SK-N-SH (cell line): ENCODE measurements at regions not wholly inside any gene's neighbourhood (a gene's known extent, or its start where the extent isn't known, plus 50 kb on each side); places are given as distances from the start of the nearest gene placed in this dataset.

Experiments
- CTCF ChIA-PET: fragments of 300-600, 350-600 bp; formaldehyde crosslinking; extraction: SDS; loops from one replicate; lab custom pipeline; 2021; lab: Yijun Ruan, JAX
- POLR2A ChIA-PET: fragments of 350-600 bp; sonication (Branson Sonifier 250); formaldehyde crosslinking; extraction: SDS; loops from one replicate; lab custom pipeline; 2020; ENCODE audit warnings: antibody characterized with exemption, inconsistent platforms; lab: Yijun Ruan, JAX
- DNase-seq: peaks from one replicate; pipeline ENCODE4 v3.0.0; 2012
- H2AFZ ChIP-seq: fragments of 200-600 bp; sonication (generic); 2 replicates; pipeline ENCODE4 v1.8.1; 2016; ENCODE audit warnings: antibody characterized with exemption, mild to moderate bottlenecking, low read depth
- H3F3A ChIP-seq: fragments of 200-600 bp; sonication (generic); replicated peaks from 2 replicates; pipeline ENCODE3; 2016; ENCODE audit warnings: antibody characterized with exemption, mild to moderate bottlenecking; ENCODE audit not compliant: insufficient read depth
- H3K27ac ChIP-seq, 2 experiments: fragments of 200-500 bp in 1 of 2; fragments of 200-600 bp in 1 of 2; sonication (Bioruptor generic) in 1 of 2; sonication (generic), shearing (Covaris generic) in 1 of 2; 2 replicates each; pipeline versions ENCODE4 v1.5.1 to v1.6.1; 2014 to 2016; ENCODE audit warnings: low read depth in 2 of 2, inconsistent platforms in 1 of 2, low read length in 1 of 2, mild to moderate bottlenecking in 1 of 2, mixed read lengths in 1 of 2
- H3K27me3 ChIP-seq: fragments of 200-600 bp; sonication (generic), shearing (Covaris generic); 2 replicates; pipeline ENCODE4 v1.6.1; 2016; ENCODE audit warnings: mixed run types; ENCODE audit not compliant: insufficient read depth
- H3K36me3 ChIP-seq, 2 experiments: fragments of 200-500 bp in 1 of 2; fragments of 200-600 bp in 1 of 2; sonication (Bioruptor generic) in 1 of 2; sonication (generic) in 1 of 2; replicated peaks in 1 of 2; 2 replicates each; pipeline versions ENCODE3 to v1.5.1; 2014 to 2016; ENCODE audit warnings: low read length in 1 of 2, mild to moderate bottlenecking in 1 of 2; ENCODE audit not compliant: insufficient read depth in 2 of 2, control insufficient read depth in 1 of 2
- H3K4me1 ChIP-seq, 2 experiments: fragments of 200-500 bp in 1 of 2; fragments of 200-600 bp in 1 of 2; sonication (Bioruptor generic) in 1 of 2; sonication (generic), shearing (Covaris generic) in 1 of 2; 2 replicates each; pipeline versions ENCODE4 v1.5.1 to v1.6.1; 2014 to 2016; ENCODE audit warnings: low read depth in 1 of 2, low read length in 1 of 2, mixed run types in 1 of 2; ENCODE audit not compliant: insufficient read depth in 2 of 2, control insufficient read depth in 1 of 2
- H3K4me2 ChIP-seq: fragments of 200-600 bp; sonication (generic), shearing (Covaris generic); 2 replicates; pipeline ENCODE4 v1.6.1; 2017; ENCODE audit warnings: mixed run types
- H3K4me3 ChIP-seq, 2 experiments: fragments of 200-500 bp in 1 of 2; fragments of 200-600 bp in 1 of 2; sonication (Bioruptor generic) in 1 of 2; sonication (generic), shearing (Covaris generic) in 1 of 2; 2 replicates each; pipeline versions ENCODE4 v1.5.1 to v1.8.1; 2014 to 2016; ENCODE audit warnings: low read depth in 2 of 2, inconsistent platforms in 1 of 2, low read length in 1 of 2, mild to moderate bottlenecking in 1 of 2, mixed read lengths in 1 of 2, moderate library complexity in 1 of 2
- H3K79me2 ChIP-seq: fragments of 200-600 bp; sonication (generic); 2 replicates; pipeline ENCODE4 v1.8.1; 2017; ENCODE audit warnings: mild to moderate bottlenecking; ENCODE audit not compliant: insufficient read depth
- H3K9ac ChIP-seq: fragments of 200-600 bp; sonication (generic); 2 replicates; pipeline ENCODE4 v1.6.1; 2017; ENCODE audit warnings: mixed run types
- H3K9me2 ChIP-seq: fragments of 200-600 bp; sonication (generic); 2 replicates; pipeline ENCODE4 v1.6.1; 2017; ENCODE audit warnings: mixed run types
- H3K9me3 ChIP-seq: fragments of 200-600 bp; sonication (generic); 2 replicates; pipeline ENCODE4 v1.6.1; 2017; ENCODE audit warnings: mixed run types, mild to moderate bottlenecking, moderate library complexity
- H4K20me1 ChIP-seq: fragments of 200-600 bp; sonication (generic); 2 replicates; pipeline ENCODE4 v1.6.1; 2017; ENCODE audit warnings: mild to moderate bottlenecking, mixed run types; ENCODE audit not compliant: insufficient read depth
- ELF1 ChIP-seq: IDR thresholded peaks from 2 replicates; pipeline ENCODE4 v1.4.0; 2012
- EZH2phosphoT487 ChIP-seq: fragments of 200-600 bp; sonication (generic); IDR thresholded peaks from 2 replicates; pipeline ENCODE4 v1.6.1; 2017; ENCODE audit warnings: low read depth, mixed run types, mild to moderate bottlenecking, antibody characterized with exemption, moderate library complexity, borderline replicate concordance
- FOXJ3 ChIP-seq: sonication (generic); formaldehyde crosslinking; IDR thresholded peaks from 2 replicates; pipeline ENCODE4 v1.5.1; 2020; ENCODE audit warnings: mild to moderate bottlenecking, missing genetic modification reagents
- FOXM1 ChIP-seq: IDR thresholded peaks from 2 replicates; pipeline ENCODE4 v1.4.0; 2012; ENCODE audit warnings: low read depth, mild to moderate bottlenecking
- NFIC ChIP-seq: IDR thresholded peaks from 2 replicates; pipeline ENCODE4 v1.4.0; 2012; ENCODE audit warnings: borderline replicate concordance
- NRF1 ChIP-seq: IDR thresholded peaks from 2 replicates; pipeline ENCODE4 v1.6.1; 2012; ENCODE audit warnings: low read depth, mild to moderate bottlenecking, low read length
- PBX3 ChIP-seq: IDR thresholded peaks from 2 replicates; pipeline ENCODE4; 2012
- RFX5 ChIP-seq: IDR thresholded peaks from 2 replicates; pipeline ENCODE4 v1.6.1; 2012; ENCODE audit warnings: mild to moderate bottlenecking, improper control_type of control experiment, low read length
- SMC3 ChIP-seq: IDR thresholded peaks from 2 replicates; pipeline ENCODE4 v1.6.1; 2012; ENCODE audit warnings: low read depth, low read length, improper control_type of control experiment
- TAF1 ChIP-seq: IDR thresholded peaks from 2 replicates; pipeline ENCODE4 v1.6.1; 2012; ENCODE audit warnings: low read depth, mild to moderate bottlenecking, low read length, moderate library complexity, borderline replicate concordance
- TEAD4 ChIP-seq: IDR thresholded peaks from 2 replicates; pipeline ENCODE4 v1.4.0; 2012; ENCODE audit warnings: mild to moderate bottlenecking, borderline replicate concordance; ENCODE audit not compliant: insufficient read depth
- WGBS: methylation state at CpG from one replicate; pipeline ENCODE4 v1.1.6; 2017; ENCODE audit warnings: low lambda C conversion rate; 5-methylcytosine and 5-hydroxymethylcytosine counted together
- TF ChIP-seq, protein P1 (sequence below): IDR thresholded peaks from 2 replicates; pipeline ENCODE4 v1.4.0; 2012; ENCODE audit warnings: low read depth, borderline replicate concordance
- TF ChIP-seq, protein P2 (sequence below): IDR thresholded peaks from 2 replicates; pipeline ENCODE4 v1.4.0; 2012; ENCODE audit warnings: low read depth

GRCh38 chrX:116824785-116825184 is 362.0 kb upstream of the CT83 start (continued):
- TF ChIP-seq PBX3, result no peak
- no peak for TF ChIP-seq NFIC
- TF ChIP-seq, protein P1, sequence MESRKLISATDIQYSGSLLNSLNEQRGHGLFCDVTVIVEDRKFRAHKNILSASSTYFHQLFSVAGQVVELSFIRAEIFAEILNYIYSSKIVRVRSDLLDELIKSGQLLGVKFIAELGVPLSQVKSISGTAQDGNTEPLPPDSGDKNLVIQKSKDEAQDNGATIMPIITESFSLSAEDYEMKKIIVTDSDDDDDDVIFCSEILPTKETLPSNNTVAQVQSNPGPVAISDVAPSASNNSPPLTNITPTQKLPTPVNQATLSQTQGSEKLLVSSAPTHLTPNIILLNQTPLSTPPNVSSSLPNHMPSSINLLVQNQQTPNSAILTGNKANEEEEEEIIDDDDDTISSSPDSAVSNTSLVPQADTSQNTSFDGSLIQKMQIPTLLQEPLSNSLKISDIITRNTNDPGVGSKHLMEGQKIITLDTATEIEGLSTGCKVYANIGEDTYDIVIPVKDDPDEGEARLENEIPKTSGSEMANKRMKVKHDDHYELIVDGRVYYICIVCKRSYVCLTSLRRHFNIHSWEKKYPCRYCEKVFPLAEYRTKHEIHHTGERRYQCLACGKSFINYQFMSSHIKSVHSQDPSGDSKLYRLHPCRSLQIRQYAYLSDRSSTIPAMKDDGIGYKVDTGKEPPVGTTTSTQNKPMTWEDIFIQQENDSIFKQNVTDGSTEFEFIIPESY, result no peak
- no peak for TF ChIP-seq NRF1
- TF ChIP-seq SMC3, result no peak
- TF ChIP-seq ELF1, result no peak
- no peak for TF ChIP-seq TAF1

DNA sequence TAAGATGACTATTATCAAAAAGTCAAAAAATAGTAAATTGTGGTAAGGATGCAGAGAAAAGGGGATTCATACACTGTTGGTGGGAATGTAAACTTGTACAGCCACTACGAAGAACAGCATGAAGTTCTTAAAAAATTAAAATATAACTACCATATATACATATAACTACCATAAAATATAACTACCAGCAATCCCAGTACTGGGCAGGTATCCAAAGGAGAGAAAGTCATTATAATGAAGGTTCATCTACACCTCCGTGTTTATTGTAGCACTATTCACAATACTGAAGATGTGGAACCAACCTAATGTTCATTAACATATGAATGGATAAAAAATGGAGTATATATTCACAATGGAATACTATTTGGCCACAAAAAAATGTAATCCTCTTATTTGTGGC is 360.9 kb upstream of the CT83 start:
- H3K4me1 ChIP-seq, result no peaks in the 10 kb centered on the region
- ChIA-PET POLR2A (no interaction called here), CTCF (no interaction called here)
- H3K9me2 ChIP-seq, result no peaks in the 10 kb centered on the region
- H3K4me2 ChIP-seq, result no peak overlapping the region
- no peaks in the 10 kb centered on the region for H4K20me1 ChIP-seq
- H3K79me2 ChIP-seq, result no peaks in the 10 kb centered on the region
- WGBS, result 3% methylated on average over 2 of the region's 2 CpGs
- H3K4me3 ChIP-seq, result no peak overlapping the region
- H3K9me3 ChIP-seq, result no peaks in the 10 kb centered on the region
- H3K36me3 ChIP-seq, result no peaks in the 10 kb centered on the region
- H3K27me3 ChIP-seq, result no peaks in the 10 kb centered on the region
- H2AFZ ChIP-seq, result no peak overlapping the region
- no peak overlapping the region for H3K9ac ChIP-seq
- no peak for TF ChIP-seq NFIC
- TF ChIP-seq ELF1, result no peak
- TF ChIP-seq, protein P2, sequence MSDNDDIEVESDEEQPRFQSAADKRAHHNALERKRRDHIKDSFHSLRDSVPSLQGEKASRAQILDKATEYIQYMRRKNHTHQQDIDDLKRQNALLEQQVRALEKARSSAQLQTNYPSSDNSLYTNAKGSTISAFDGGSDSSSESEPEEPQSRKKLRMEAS, result no peak
- TF ChIP-seq FOXJ3 (CRISPR knock-in tag), result no peak
- TF ChIP-seq TEAD4, result no peak
- TF ChIP-seq EZH2phosphoT487, result no peak
- no peak for TF ChIP-seq SMC3
- TF ChIP-seq RFX5, result no peak
- no peak for TF ChIP-seq FOXM1
- TF ChIP-seq NRF1, result no peak
- no peak overlapping the region for H3K27ac ChIP-seq
- no peaks in the 10 kb centered on the region for H3F3A ChIP-seq
- DNase-seq, result no peak
